ENCODE measurements at regions not wholly inside any gene's neighbourhood (a gene's known extent, or its start where the extent isn't known, plus 50 kb on each side); places are given as distances from the start of the nearest gene placed in this dataset.

GRCh38 chr3:104734627-104735026 lies 632.1 kb upstream of the ALCAM start:
- DNase-seq (ENCODE audit: low read depth in 2 of 2) = no peak

GRCh38 chr3:104735691-104736090 lies 631.0 kb upstream of the ALCAM start:
- no peak for DNase-seq (ENCODE audit: low read depth in 2 of 2)

GRCh38 chr3:104738271-104738670 lies 628.4 kb upstream of the ALCAM start:
- DNase-seq (ENCODE audit: low read depth in 2 of 2) = no peak

GRCh38 chr3:104740874-104741379 lies 625.8 kb upstream of the ALCAM start:
- DNase-seq (ENCODE audit: low read depth in 2 of 2) = no peak

- no peak for DNase-seq (ENCODE audit: low read depth in 2 of 2)
These were observed 624.7 kb upstream of the ALCAM start for GRCh38 chr3:104742044-104742443.

- DNase-seq (ENCODE audit: low read depth in 2 of 2) = no peak
These were observed 621.4 kb upstream of the ALCAM start for GRCh38 chr3:104745313-104745712.

GRCh38 chr3:104746056-104746455 lies 620.7 kb upstream of the ALCAM start:
- DNase-seq (ENCODE audit: low read depth in 2 of 2) = no peak

- no peak for DNase-seq (ENCODE audit: low read depth in 2 of 2)
These were observed 616.1 kb upstream of the ALCAM start for GRCh38 chr3:104750581-104750980.

- DNase-seq (ENCODE audit: low read depth in 2 of 2) = no peak
These were observed 610.9 kb upstream of the ALCAM start for GRCh38 chr3:104755791-104756190.

GRCh38 chr3:104763007-104763406 lies 603.7 kb upstream of the ALCAM start:
- DNase-seq (ENCODE audit: low read depth in 2 of 2) = no peak

- no peak for DNase-seq (ENCODE audit: low read depth in 2 of 2)
These were observed 602.2 kb upstream of the ALCAM start for GRCh38 chr3:104764496-104764895.

GRCh38 chr3:104768886-104769285 lies 597.8 kb upstream of the ALCAM start:
- no peak for DNase-seq (ENCODE audit: low read depth in 2 of 2)

- no peak for DNase-seq (ENCODE audit: low read depth in 2 of 2)
These were observed 587.4 kb upstream of the ALCAM start for GRCh38 chr3:104779324-104779723.

GRCh38 chr3:104781112-104781511 lies 585.6 kb upstream of the ALCAM start:
- DNase-seq (ENCODE audit: low read depth in 2 of 2) = no peak

- DNase-seq (ENCODE audit: low read depth in 2 of 2) = no peak
These were observed 580.8 kb upstream of the ALCAM start for GRCh38 chr3:104785947-104786346.

GRCh38 chr3:104787306-104787705 lies 579.4 kb upstream of the ALCAM start:
- no peak for DNase-seq (ENCODE audit: low read depth in 2 of 2)

- no peak for DNase-seq (ENCODE audit: low read depth in 2 of 2)
These were observed 577.9 kb upstream of the ALCAM start for GRCh38 chr3:104788807-104789206.

- no peak for DNase-seq (ENCODE audit: low read depth in 2 of 2)
These were observed 575.4 kb upstream of the ALCAM start for GRCh38 chr3:104791331-104791730.

GRCh38 chr3:104796556-104796955 lies 570.2 kb upstream of the ALCAM start:
- DNase-seq (ENCODE audit: low read depth in 2 of 2) = no peak

- DNase-seq (ENCODE audit: low read depth in 2 of 2) = no peak
These were observed 561.7 kb upstream of the ALCAM start for GRCh38 chr3:104805042-104805441.

- no peak for DNase-seq (ENCODE audit: low read depth in 2 of 2)
These were observed 561.2 kb upstream of the ALCAM start for GRCh38 chr3:104805508-104805907.

- DNase-seq (ENCODE audit: low read depth in 2 of 2) = no peak
These were observed 555.8 kb upstream of the ALCAM start for GRCh38 chr3:104810896-104811295.

GRCh38 chr3:104816008-104816407 lies 550.7 kb upstream of the ALCAM start:
- no peak for DNase-seq (ENCODE audit: low read depth in 2 of 2)

- no peak for DNase-seq (ENCODE audit: low read depth in 2 of 2)
These were observed 550.0 kb upstream of the ALCAM start for GRCh38 chr3:104816716-104817115.

GRCh38 chr3:104819333-104819732 lies 547.4 kb upstream of the ALCAM start:
- DNase-seq (ENCODE audit: low read depth in 2 of 2) = no peak

All from stimulated activated CD8-positive, alpha-beta memory T cell treated with anti-CD3 and anti-CD28 coated beads, Interleukin-2, amount 100 ng/mL, for 48 hours (primary cell).